ENCODE measurements at regions not wholly inside any gene's neighbourhood (a gene's known extent, or its start where the extent isn't known, plus 50 kb on each side); places are given as distances from the start of the nearest gene placed in this dataset.
"Not testable (repeated sequence)": the region's sequence is repeated elsewhere in the genome, so short reads cannot be mapped to it uniquely, and the experiment has no call there.

GRCh38 chr10:81479316-81479715 is 395.7 kb upstream of the NRG3 start:
- Mint-ChIP-seq H3K36me3 (ENCODE audit: low read depth) (no peaks in the 10 kb centered on the region), H3K27me3 (ENCODE audit: insufficient read depth) (no peaks in the 10 kb centered on the region), H3K27ac (no peak overlapping the region), H3K4me3 (no peak overlapping the region), H3K9me3 (no peaks in the 10 kb centered on the region), H3K4me1 (ENCODE audit: low read depth) (no peaks in the 10 kb centered on the region)
- intact Hi-C loops (cut with micrococcal nuclease) = no loop called here
- no peak for DNase-seq (ENCODE audit: low spot score)

GRCh38 chr10:81496626-81497025 is 378.4 kb upstream of the NRG3 start:
- Mint-ChIP-seq H3K4me1 (ENCODE audit: low read depth) (no peaks in the 10 kb centered on the region), H3K4me3 (no peak overlapping the region), H3K36me3 (ENCODE audit: low read depth) (no peaks in the 10 kb centered on the region), H3K27ac (no peak overlapping the region), H3K9me3 (no peaks in the 10 kb centered on the region), H3K27me3 (ENCODE audit: insufficient read depth) (no peaks in the 10 kb centered on the region)
- DNase-seq (ENCODE audit: low spot score) = no peak
- intact Hi-C loops (cut with micrococcal nuclease) = no loop called here

DNA sequence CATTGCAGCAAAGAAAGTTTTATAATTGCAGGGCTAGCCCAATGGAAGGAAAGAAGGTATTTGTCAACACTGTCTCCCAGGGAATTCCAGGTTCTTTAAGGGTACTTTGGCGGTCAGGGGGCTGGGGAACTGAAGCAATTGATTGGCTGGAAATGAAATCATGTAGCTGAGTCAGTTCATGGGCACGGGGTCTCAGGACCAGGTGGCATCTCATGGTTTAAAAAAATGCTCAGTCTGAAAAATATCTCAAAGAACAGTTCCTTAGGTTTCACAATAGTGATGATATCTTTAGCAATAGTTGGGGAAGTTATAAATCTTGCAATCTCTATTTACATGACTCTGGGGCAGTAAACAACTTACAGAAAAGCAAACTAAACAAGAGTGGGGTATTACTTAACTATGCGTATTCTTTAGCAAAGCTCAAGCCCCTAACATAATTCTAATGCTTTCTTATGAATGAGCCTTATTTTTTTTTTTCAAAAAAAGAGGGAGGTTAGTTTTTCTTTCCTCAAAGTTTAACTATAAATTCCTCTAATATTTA is 376.9 kb upstream of the NRG3 start:
- H3K27ac Mint-ChIP-seq = no peak overlapping the region
- no peaks in the 10 kb centered on the region for H3K9me3 Mint-ChIP-seq
- no peak overlapping the region for H3K4me3 Mint-ChIP-seq
- intact Hi-C loops (cut with micrococcal nuclease) = no loop called here
- DNase-seq (ENCODE audit: low spot score) = no peak
- no peaks in the 10 kb centered on the region for H3K36me3 Mint-ChIP-seq (ENCODE audit: low read depth)
- H3K4me1 Mint-ChIP-seq (ENCODE audit: low read depth) = no peaks in the 10 kb centered on the region
- H3K27me3 Mint-ChIP-seq (ENCODE audit: insufficient read depth) = no peaks in the 10 kb centered on the region

- DNase-seq (ENCODE audit: low spot score) = no peak
- no peaks in the 10 kb centered on the region for H3K36me3 Mint-ChIP-seq (ENCODE audit: low read depth)
- H3K4me3 Mint-ChIP-seq = no peak overlapping the region
- intact Hi-C loops (cut with micrococcal nuclease) = no loop called here
- H3K9me3 Mint-ChIP-seq = peaks cover 15% of the 10 kb centered on the region
- no peak overlapping the region for H3K27ac Mint-ChIP-seq
- no peaks in the 10 kb centered on the region for H3K27me3 Mint-ChIP-seq (ENCODE audit: insufficient read depth)
- H3K4me1 Mint-ChIP-seq (ENCODE audit: low read depth) = no peaks in the 10 kb centered on the region
These were observed 372.2 kb upstream of the NRG3 start for GRCh38 chr10:81502677-81503359.

DNA sequence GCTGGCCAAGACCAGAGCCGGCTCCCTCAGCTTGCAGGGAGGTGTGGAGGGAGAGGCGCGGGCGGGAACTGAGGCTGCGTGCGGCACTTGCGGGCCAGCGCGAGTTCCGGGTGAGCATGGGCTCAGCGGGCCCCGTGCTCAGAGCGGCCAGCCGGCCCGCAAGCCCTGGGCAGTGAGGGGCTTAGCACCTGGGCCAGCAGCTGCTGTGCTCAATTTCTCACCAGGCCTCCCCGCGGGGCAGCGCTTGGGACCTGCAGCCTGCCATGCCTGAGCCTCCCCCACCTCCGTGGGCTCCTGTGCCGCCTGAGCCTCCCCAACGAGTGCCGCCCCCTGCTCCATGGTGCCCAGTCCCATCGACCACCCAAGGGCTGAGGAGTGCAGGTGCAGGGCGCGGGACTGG is 369.2 kb upstream of the NRG3 start:
- not testable (repeated sequence) for H3K36me3 Mint-ChIP-seq (ENCODE audit: low read depth)
- H3K9me3 Mint-ChIP-seq = peaks cover 33% of the 10 kb centered on the region

DNA sequence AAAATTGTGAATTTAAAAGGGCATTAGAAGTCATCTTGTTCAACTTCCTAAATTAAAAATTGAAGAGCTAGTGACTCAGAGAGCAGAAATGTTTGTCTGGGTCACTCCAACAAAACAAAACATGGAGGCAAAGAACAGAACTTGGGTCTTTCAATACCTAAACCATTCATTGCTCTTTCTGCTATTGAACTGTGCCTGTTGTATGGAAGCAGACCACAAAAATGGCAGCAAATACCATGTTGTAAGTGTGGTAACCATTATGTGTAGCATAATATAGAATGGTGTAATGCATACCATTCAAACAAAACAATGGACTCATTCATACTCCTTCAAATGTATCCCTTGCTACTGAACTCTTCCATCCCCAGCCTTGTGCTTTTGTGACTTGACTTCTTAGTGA is 360.2 kb upstream of the NRG3 start:
- H3K36me3 Mint-ChIP-seq (ENCODE audit: low read depth) = no peaks in the 10 kb centered on the region
- DNase-seq (ENCODE audit: low spot score) = no peak
- no peaks in the 10 kb centered on the region for H3K4me1 Mint-ChIP-seq (ENCODE audit: low read depth)
- H3K4me3 Mint-ChIP-seq = no peak overlapping the region
- intact Hi-C loops (cut with micrococcal nuclease) = no loop called here
- H3K27me3 Mint-ChIP-seq (ENCODE audit: insufficient read depth) = no peaks in the 10 kb centered on the region
- H3K27ac Mint-ChIP-seq = no peak overlapping the region
- H3K9me3 Mint-ChIP-seq = peaks cover 7% of the 10 kb centered on the region

More for the DNA sequence above, 369.2 kb upstream of the NRG3 start:
- H3K4me3 Mint-ChIP-seq; H3K27ac Mint-ChIP-seq; H3K4me1 Mint-ChIP-seq (ENCODE audit: low read depth); H3K27me3 Mint-ChIP-seq (ENCODE audit: insufficient read depth); intact Hi-C loops (cut with micrococcal nuclease); DNase-seq (ENCODE audit: low spot score): not testable (repeated sequence)

- Mint-ChIP-seq H3K4me3 (no peak overlapping the region), H3K36me3 (ENCODE audit: low read depth) (no peaks in the 10 kb centered on the region), H3K9me3 (no peaks in the 10 kb centered on the region), H3K27me3 (ENCODE audit: insufficient read depth) (no peaks in the 10 kb centered on the region), H3K27ac (no peak overlapping the region), H3K4me1 (ENCODE audit: low read depth) (no peaks in the 10 kb centered on the region)
- intact Hi-C loops (cut with micrococcal nuclease) = no loop called here
- no peak for DNase-seq (ENCODE audit: low spot score)
These were observed 354.3 kb upstream of the NRG3 start for GRCh38 chr10:81520688-81521087.

- peaks cover 6% of the 10 kb centered on the region for H3K9me3 Mint-ChIP-seq
- no peak for DNase-seq (ENCODE audit: low spot score)
- no peaks in the 10 kb centered on the region for H3K36me3 Mint-ChIP-seq (ENCODE audit: low read depth)
- no peaks in the 10 kb centered on the region for H3K27me3 Mint-ChIP-seq (ENCODE audit: insufficient read depth)
- no peak overlapping the region for H3K4me3 Mint-ChIP-seq
- H3K27ac Mint-ChIP-seq = no peak overlapping the region
- intact Hi-C loops (cut with micrococcal nuclease) = no loop called here
- H3K4me1 Mint-ChIP-seq (ENCODE audit: low read depth) = no peaks in the 10 kb centered on the region
These were observed 350.5 kb upstream of the NRG3 start for GRCh38 chr10:81524467-81524866.

DNA sequence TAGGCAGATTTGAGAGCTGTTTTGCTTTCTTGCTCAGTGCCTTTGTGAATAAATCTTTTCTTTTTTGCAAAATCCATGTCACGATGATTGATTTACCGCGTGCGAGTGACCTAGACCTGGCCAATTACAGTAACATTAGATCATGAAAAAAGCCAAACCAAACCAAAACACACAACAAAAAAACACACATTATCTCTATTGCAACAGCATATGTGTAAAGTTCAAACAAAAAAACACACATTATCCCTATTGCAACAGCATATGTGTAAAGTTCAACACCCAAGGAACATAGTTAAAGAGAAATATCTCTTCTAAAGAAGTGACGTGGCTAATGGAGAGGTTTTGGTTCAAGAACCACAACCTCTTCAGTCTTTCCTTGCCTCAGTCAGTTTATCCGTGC is 342.6 kb upstream of the NRG3 start:
- no peak overlapping the region for H3K4me3 Mint-ChIP-seq
- no peaks in the 10 kb centered on the region for H3K9me3 Mint-ChIP-seq
- DNase-seq (ENCODE audit: low spot score) = no peak
- no peaks in the 10 kb centered on the region for H3K27me3 Mint-ChIP-seq (ENCODE audit: insufficient read depth)
- no peaks in the 10 kb centered on the region for H3K36me3 Mint-ChIP-seq (ENCODE audit: low read depth)
- no peak overlapping the region for H3K27ac Mint-ChIP-seq
- intact Hi-C loops (cut with micrococcal nuclease) = no loop called here
- H3K4me1 Mint-ChIP-seq (ENCODE audit: low read depth) = no peaks in the 10 kb centered on the region

GRCh38 chr10:81534991-81535390 is 340.0 kb upstream of the NRG3 start:
- no peaks in the 10 kb centered on the region for H3K27me3 Mint-ChIP-seq (ENCODE audit: insufficient read depth)
- H3K9me3 Mint-ChIP-seq = peaks cover 3% of the 10 kb centered on the region
- no peaks in the 10 kb centered on the region for H3K36me3 Mint-ChIP-seq (ENCODE audit: low read depth)
- intact Hi-C loops (cut with micrococcal nuclease) = no loop called here
- H3K4me3 Mint-ChIP-seq = no peak overlapping the region
- H3K4me1 Mint-ChIP-seq (ENCODE audit: low read depth) = no peaks in the 10 kb centered on the region
- no peak overlapping the region for H3K27ac Mint-ChIP-seq
- DNase-seq (ENCODE audit: low spot score) = no peak

DNA sequence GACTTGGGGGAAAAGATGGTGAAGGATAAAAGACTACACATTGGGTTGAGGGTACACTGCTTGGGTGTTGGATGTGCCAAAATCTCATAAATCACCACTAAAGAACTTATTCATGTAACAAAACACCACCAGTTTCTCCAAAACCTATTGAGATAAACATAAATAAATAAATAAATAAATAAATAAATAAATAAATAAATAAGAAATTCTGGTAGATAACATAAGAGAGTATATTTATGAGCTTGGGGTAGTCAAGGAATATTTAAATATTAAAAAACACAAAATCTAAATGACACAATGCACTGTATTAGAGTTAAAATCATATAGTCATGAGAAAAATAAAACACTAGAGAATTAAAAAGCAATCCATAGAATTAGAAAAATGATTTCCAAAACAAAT is 333.5 kb upstream of the NRG3 start:
- no peak for DNase-seq (ENCODE audit: low spot score)
- intact Hi-C loops (cut with micrococcal nuclease) = no loop called here
- Mint-ChIP-seq H3K4me1 (ENCODE audit: low read depth) (no peaks in the 10 kb centered on the region), H3K9me3 (peaks cover 3% of the 10 kb centered on the region), H3K4me3 (no peak overlapping the region), H3K27ac (no peak overlapping the region), H3K36me3 (ENCODE audit: low read depth) (no peaks in the 10 kb centered on the region), H3K27me3 (ENCODE audit: insufficient read depth) (no peaks in the 10 kb centered on the region)

GRCh38 chr10:81546243-81546642 is 328.8 kb upstream of the NRG3 start:
- Mint-ChIP-seq H3K36me3 (ENCODE audit: low read depth) (no peaks in the 10 kb centered on the region), H3K27me3 (ENCODE audit: insufficient read depth) (no peaks in the 10 kb centered on the region), H3K4me1 (ENCODE audit: low read depth) (no peaks in the 10 kb centered on the region), H3K4me3 (no peak overlapping the region), H3K27ac (no peak overlapping the region), H3K9me3 (peaks cover 18% of the 10 kb centered on the region)
- no peak for DNase-seq (ENCODE audit: low spot score)
- intact Hi-C loops (cut with micrococcal nuclease) = no loop called here

DNA sequence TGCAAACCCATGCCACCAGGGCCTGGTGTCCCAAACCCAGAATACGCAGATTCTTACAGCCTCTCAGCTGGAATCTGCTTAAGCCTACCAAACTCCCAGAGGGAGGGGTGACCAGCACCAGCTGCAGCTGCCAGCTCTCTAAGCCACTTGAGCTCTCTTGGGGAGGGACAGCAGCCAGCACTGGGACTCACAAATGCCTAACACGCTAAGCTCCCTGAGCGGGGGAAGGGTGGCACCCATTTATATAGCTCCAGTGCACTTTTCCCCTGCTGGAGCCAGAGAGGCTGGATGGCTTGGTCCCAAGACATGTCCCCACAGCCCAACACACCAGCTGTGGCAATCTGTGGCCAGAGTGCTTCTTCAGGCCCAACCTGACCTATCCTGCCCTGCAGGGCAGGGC is 326.8 kb upstream of the NRG3 start:
- no peak overlapping the region for H3K4me3 Mint-ChIP-seq
- no peak overlapping the region for H3K27ac Mint-ChIP-seq
- no peaks in the 10 kb centered on the region for H3K4me1 Mint-ChIP-seq (ENCODE audit: low read depth)
- peaks cover 21% of the 10 kb centered on the region for H3K9me3 Mint-ChIP-seq
- intact Hi-C loops (cut with micrococcal nuclease) = no loop called here
- no peaks in the 10 kb centered on the region for H3K27me3 Mint-ChIP-seq (ENCODE audit: insufficient read depth)
- no peaks in the 10 kb centered on the region for H3K36me3 Mint-ChIP-seq (ENCODE audit: low read depth)
- DNase-seq (ENCODE audit: low spot score) = no peak

- no peak for DNase-seq (ENCODE audit: low spot score)
- intact Hi-C loops (cut with micrococcal nuclease) = no loop called here
- no peak overlapping the region for H3K4me3 Mint-ChIP-seq
These were observed 310.9 kb upstream of the NRG3 start for GRCh38 chr10:81564143-81564542.

More at GRCh38 chr10:81564143-81564542, 310.9 kb upstream of the NRG3 start:
- peaks cover 5% of the 10 kb centered on the region for H3K9me3 Mint-ChIP-seq
- no peak overlapping the region for H3K27ac Mint-ChIP-seq
- H3K27me3 Mint-ChIP-seq (ENCODE audit: insufficient read depth) = no peaks in the 10 kb centered on the region
- H3K4me1 Mint-ChIP-seq (ENCODE audit: low read depth) = no peaks in the 10 kb centered on the region
- no peaks in the 10 kb centered on the region for H3K36me3 Mint-ChIP-seq (ENCODE audit: low read depth)

All from activated T-helper 1 cell treated with anti-CD3 and anti-CD28 coated beads, Interleukin-12 subunit alpha, Interleukin-12 subunit beta, Interleukin-2, Interleukin-4 antibody, amounts not matched to agents 30 ng/mL and 10 ng/mL and 1 ng/mL, durations not matched to agents 14 hours and 24 hours and 36 hours (primary cell).